Breast epithelium (tissue), 3 donors: ENCODE measurements at regions not wholly inside any gene's neighbourhood (a gene's known extent, or its start where the extent isn't known, plus 50 kb on each side); places are given as distances from the start of the nearest gene placed in this dataset.

ENCODE experiments used
- CTCF ChIP-seq, 3 donors: fragments of 450-650 bp; IDR thresholded peaks; one replicate each; pipeline ENCODE4 v1.5.1; 2016 to 2017; ENCODE audit warnings: antibody characterized with exemption in 3 of 3, mild to moderate bottlenecking in 3 of 3, moderate library complexity in 3 of 3
- POLR2AphosphoS5 ChIP-seq, 3 donors: sonication (generic); formaldehyde crosslinking; IDR thresholded peaks; one replicate each; pipeline ENCODE4 v1.6.1; 2017; ENCODE audit warnings: antibody characterized with exemption in 3 of 3

GRCh38 chr2:38174646-38175423 is 98.9 kb upstream of the CYP1B1 start:
- TF ChIP-seq POLR2AphosphoS5 (IDR thresholded peaks at IDR 0.05) (peak in 2 of 3 donors; percentile 77 to 81), CTCF (IDR thresholded peaks at IDR 0.05) (no peak)
